ENCODE measurements at regions not wholly inside any gene's neighbourhood (a gene's known extent, or its start where the extent isn't known, plus 50 kb on each side); places are given as distances from the start of the nearest gene placed in this dataset.

DNA sequence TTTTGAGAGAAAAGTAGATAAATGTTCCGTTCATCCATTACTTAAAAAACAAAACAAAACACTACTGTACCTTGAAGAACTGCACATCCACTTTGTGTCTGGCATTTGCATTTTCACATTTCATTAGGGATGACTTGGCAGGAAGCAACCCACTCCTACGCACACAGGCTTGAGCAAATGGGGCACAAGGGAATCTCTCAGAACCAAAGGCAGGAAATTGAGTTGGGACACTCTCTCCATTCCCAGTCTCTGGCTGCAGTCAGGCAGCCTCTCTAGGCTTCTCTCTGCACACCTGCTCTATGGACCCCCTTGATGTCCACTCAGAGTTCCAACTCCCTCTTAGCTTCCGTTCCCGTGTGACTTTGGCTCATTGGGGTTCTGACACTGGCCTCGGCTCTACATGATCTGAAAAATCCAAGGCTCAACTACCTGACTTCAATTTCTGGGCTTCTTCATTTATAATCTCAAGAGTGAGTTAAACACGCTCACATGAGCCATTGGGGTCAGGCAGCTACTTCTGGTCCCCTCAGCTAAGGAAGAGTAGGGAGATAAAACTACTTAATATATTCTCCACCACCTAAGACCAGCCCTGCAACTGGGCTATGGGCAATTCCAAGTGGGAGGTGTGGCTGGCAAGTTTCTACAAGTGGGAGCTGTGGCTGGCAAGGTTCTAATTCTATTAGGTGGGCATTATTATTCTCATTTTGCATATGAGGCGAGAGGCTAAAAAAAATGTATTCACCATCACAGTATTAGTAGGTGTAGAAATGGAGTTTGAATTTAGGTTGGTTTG lies 251.9 kb downstream of the SOD2 start:
- Histone ChIP-seq H3K9me3 (ENCODE audit: control insufficient read depth, insufficient read depth, low read length) (no peaks in the 10 kb centered on the region), H3K4me3 (ENCODE audit: low read depth, low read length) (no peak overlapping the region), H3K27me3 (ENCODE audit: control insufficient read depth, insufficient read depth, low read length) (no peaks in the 10 kb centered on the region), H3K36me3 (ENCODE audit: control insufficient read depth, insufficient read depth, low read length) (no peaks in the 10 kb centered on the region), H3K4me1 (ENCODE audit: control insufficient read depth, insufficient read depth, low read length) (peaks cover 3% of the 10 kb centered on the region), H3K27ac (ENCODE audit: low read depth, low read length) (no peak overlapping the region)
- peak in 1 of 6 donors; percentile 38 for DNase-seq (ENCODE audit: low read depth in 4 of 6, low spot score in 6 of 6)
- WGBS (ENCODE audit: insufficient coverage), result 71% methylated on average over 4 of the region's 7 CpGs

DNA sequence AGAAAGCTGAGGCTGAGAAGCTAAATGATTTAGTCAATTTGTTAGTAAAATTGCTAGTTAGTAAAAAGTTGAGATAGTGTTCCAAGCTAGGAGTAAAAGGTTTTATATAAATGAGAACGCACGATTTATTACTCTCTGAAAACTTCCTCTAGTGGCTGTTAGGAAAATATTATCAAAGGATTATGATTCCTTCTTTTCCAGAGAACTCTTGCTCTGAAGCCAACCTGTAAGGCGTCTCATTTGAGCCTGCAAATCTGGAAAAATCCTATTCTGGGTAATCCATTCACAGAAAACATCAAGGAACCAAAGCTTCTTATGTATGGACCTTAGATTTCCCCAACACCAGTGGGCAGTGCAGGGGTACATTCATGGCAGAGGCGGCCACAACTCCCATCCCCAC lies 252.7 kb downstream of the SOD2 start:
- H3K4me3 ChIP-seq (ENCODE audit: low read depth, low read length), result no peak overlapping the region
- no peaks in the 10 kb centered on the region for H3K36me3 ChIP-seq (ENCODE audit: control insufficient read depth, insufficient read depth, low read length)
- H3K27me3 ChIP-seq (ENCODE audit: control insufficient read depth, insufficient read depth, low read length), result no peaks in the 10 kb centered on the region
- WGBS (ENCODE audit: insufficient coverage), result 86% methylated on average over 1 of the region's 4 CpGs
- H3K27ac ChIP-seq (ENCODE audit: low read depth, low read length), result no peak overlapping the region
- H3K9me3 ChIP-seq (ENCODE audit: control insufficient read depth, insufficient read depth, low read length), result no peaks in the 10 kb centered on the region
- DNase-seq (ENCODE audit: low read depth in 4 of 6, low spot score in 6 of 6), result no peak
- H3K4me1 ChIP-seq (ENCODE audit: control insufficient read depth, insufficient read depth, low read length), result peaks cover 7% of the 10 kb centered on the region

DNA sequence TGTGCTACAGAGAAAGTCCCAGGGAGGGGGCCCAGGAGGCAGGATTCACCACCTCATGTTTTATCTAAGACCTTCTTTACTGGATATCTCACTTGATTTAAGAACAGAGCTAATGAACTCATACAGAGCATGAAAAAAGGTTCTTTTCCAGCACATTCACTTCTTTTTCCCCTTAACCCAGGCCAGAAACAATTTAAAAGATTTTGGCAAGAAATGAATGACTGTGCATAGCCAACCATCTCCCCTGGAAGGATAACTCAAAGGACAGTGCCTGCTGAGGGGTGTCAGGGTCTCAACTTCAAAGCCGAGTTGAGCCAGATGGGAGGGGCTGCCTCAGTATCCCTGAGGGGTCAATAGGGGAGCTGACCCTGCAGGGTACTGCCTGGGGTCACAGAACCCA lies 253.4 kb downstream of the SOD2 start:
- H3K4me3 ChIP-seq (ENCODE audit: low read depth, low read length), result no peak overlapping the region
- no peaks in the 10 kb centered on the region for H3K9me3 ChIP-seq (ENCODE audit: control insufficient read depth, insufficient read depth, low read length)
- H3K4me1 ChIP-seq (ENCODE audit: control insufficient read depth, insufficient read depth, low read length), result peaks cover 14% of the 10 kb centered on the region
- H3K27me3 ChIP-seq (ENCODE audit: control insufficient read depth, insufficient read depth, low read length), result no peaks in the 10 kb centered on the region
- 73% methylated on average over 1 of the region's 1 CpG for WGBS (ENCODE audit: insufficient coverage)
- peak in 1 of 6 donors; percentile 27 for DNase-seq (ENCODE audit: low read depth in 4 of 6, low spot score in 6 of 6)
- no peaks in the 10 kb centered on the region for H3K36me3 ChIP-seq (ENCODE audit: control insufficient read depth, insufficient read depth, low read length)
- H3K27ac ChIP-seq (ENCODE audit: low read depth, low read length), result peak overlapping the region; percentile 42

DNA sequence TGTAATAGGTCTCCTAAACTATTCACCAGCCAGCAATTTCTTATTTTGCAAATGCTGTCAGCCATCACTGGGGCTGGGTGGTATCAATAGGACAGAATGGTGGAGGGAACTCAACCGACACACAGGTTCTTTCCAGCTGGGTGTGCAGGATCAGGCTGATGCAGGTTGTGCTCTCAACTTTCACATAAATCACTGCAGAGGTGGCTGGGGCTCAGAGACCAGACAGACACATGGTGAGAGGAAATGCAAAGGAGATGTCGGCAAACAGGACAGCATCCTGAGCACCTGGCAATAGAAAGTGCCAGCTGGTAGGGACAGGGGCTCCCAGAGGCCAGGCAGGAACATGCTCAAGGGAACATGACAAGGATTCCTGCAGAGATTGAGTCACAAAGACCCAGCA lies 254.9 kb downstream of the SOD2 start:
- H3K4me3 ChIP-seq (ENCODE audit: low read depth, low read length), result no peak overlapping the region
- WGBS (ENCODE audit: insufficient coverage), result 65% methylated on average over 2 of the region's 2 CpGs
- no peak for DNase-seq (ENCODE audit: low read depth in 4 of 6, low spot score in 6 of 6)

DNA sequence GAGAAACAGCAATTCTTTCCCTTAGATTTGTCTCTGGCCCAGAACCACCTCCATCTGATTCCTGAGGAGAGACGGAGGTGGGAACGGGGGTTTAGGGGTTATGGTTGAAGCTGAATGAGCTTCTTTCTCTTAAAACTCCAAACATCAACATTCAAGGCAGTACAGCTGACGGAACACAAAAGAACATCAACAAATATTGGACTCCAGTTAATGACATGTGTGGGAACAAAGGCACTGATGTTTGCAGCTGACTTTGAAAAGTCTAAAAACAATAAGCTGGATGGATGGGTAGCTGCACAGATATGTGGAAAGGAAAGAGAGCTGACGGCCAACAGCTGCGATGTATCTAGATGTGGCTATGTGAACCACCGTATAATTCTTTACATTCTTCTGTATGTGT lies 256.5 kb downstream of the SOD2 start:
- 92% methylated on average over 2 of the region's 6 CpGs for WGBS (ENCODE audit: insufficient coverage)
- DNase-seq (ENCODE audit: low read depth in 4 of 6, low spot score in 6 of 6), result no peak
- Histone ChIP-seq H3K9me3 (ENCODE audit: control insufficient read depth, insufficient read depth, low read length) (no peaks in the 10 kb centered on the region), H3K36me3 (ENCODE audit: control insufficient read depth, insufficient read depth, low read length) (no peaks in the 10 kb centered on the region), H3K27me3 (ENCODE audit: control insufficient read depth, insufficient read depth, low read length) (no peaks in the 10 kb centered on the region), H3K4me1 (ENCODE audit: control insufficient read depth, insufficient read depth, low read length) (peaks cover 14% of the 10 kb centered on the region), H3K27ac (ENCODE audit: low read depth, low read length) (peak overlapping the region; percentile 50), H3K4me3 (ENCODE audit: low read depth, low read length) (no peak overlapping the region)

More for the DNA sequence above, 254.9 kb downstream of the SOD2 start:
- H3K36me3 ChIP-seq (ENCODE audit: control insufficient read depth, insufficient read depth, low read length), result no peaks in the 10 kb centered on the region
- no peaks in the 10 kb centered on the region for H3K27me3 ChIP-seq (ENCODE audit: control insufficient read depth, insufficient read depth, low read length)
- no peak overlapping the region for H3K27ac ChIP-seq (ENCODE audit: low read depth, low read length)
- H3K9me3 ChIP-seq (ENCODE audit: control insufficient read depth, insufficient read depth, low read length), result no peaks in the 10 kb centered on the region
- H3K4me1 ChIP-seq (ENCODE audit: control insufficient read depth, insufficient read depth, low read length), result peaks cover 14% of the 10 kb centered on the region

DNA sequence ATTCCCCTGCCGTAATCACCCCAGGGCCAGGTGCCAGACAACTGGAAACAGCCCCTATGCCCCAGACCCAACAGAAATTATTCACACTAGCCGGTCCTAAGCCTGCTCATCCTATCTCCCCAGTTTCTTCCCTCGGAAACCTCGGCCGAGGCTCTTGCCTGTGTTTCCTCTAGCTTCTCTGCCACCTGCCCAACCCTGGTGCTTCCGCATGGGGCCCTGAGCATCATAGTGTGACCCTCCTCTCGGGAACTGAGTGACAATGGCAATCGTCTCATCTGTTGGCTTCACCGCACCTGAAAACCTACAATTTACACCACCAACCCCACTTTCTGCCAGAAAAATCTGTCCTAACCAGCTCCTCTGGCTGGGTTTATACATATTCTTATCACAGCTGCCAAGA lies 257.3 kb downstream of the SOD2 start:
- Histone ChIP-seq H3K27me3 (ENCODE audit: control insufficient read depth, insufficient read depth, low read length) (no peaks in the 10 kb centered on the region), H3K9me3 (ENCODE audit: control insufficient read depth, insufficient read depth, low read length) (no peaks in the 10 kb centered on the region)

DNA sequence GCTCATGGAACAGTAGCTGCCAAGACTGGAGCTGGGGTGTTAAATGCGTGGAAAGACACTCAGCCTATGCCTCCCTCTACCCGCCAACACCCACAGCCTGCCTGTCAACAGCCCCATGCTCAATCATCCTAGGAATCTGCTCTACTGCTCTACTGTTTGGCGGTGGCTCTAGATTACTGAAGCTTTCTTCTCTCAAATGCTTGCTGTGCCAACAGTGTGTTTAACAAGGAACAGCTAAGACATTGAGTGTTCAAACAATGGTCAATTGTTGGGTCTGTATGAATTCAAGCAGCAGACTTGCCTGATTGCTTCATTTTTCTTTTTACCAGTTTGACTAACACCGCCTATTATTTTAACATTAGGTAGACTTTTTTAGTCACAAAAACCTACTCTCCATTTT lies 258.6 kb downstream of the SOD2 start:
- Histone ChIP-seq H3K9me3 (ENCODE audit: control insufficient read depth, insufficient read depth, low read length) (no peaks in the 10 kb centered on the region), H3K4me1 (ENCODE audit: control insufficient read depth, insufficient read depth, low read length) (peaks cover 14% of the 10 kb centered on the region), H3K27me3 (ENCODE audit: control insufficient read depth, insufficient read depth, low read length) (no peaks in the 10 kb centered on the region), H3K4me3 (ENCODE audit: low read depth, low read length) (no peak overlapping the region), H3K27ac (ENCODE audit: low read depth, low read length) (peak overlapping the region; percentile 64), H3K36me3 (ENCODE audit: control insufficient read depth, insufficient read depth, low read length) (no peaks in the 10 kb centered on the region)
- WGBS (ENCODE audit: insufficient coverage), result 73% methylated on average over 2 of the region's 4 CpGs
- DNase-seq (ENCODE audit: low read depth in 4 of 6, low spot score in 6 of 6), result peak in 1 of 6 donors; percentile 22

More for the DNA sequence above, 257.3 kb downstream of the SOD2 start:
- peaks cover 14% of the 10 kb centered on the region for H3K4me1 ChIP-seq (ENCODE audit: control insufficient read depth, insufficient read depth, low read length)
- no peak overlapping the region for H3K4me3 ChIP-seq (ENCODE audit: low read depth, low read length)
- no peaks in the 10 kb centered on the region for H3K36me3 ChIP-seq (ENCODE audit: control insufficient read depth, insufficient read depth, low read length)
- 92% methylated on average over 9 of the region's 9 CpGs for WGBS (ENCODE audit: insufficient coverage)
- DNase-seq (ENCODE audit: low read depth in 4 of 6, low spot score in 6 of 6), result no peak
- no peak overlapping the region for H3K27ac ChIP-seq (ENCODE audit: low read depth, low read length)

DNA sequence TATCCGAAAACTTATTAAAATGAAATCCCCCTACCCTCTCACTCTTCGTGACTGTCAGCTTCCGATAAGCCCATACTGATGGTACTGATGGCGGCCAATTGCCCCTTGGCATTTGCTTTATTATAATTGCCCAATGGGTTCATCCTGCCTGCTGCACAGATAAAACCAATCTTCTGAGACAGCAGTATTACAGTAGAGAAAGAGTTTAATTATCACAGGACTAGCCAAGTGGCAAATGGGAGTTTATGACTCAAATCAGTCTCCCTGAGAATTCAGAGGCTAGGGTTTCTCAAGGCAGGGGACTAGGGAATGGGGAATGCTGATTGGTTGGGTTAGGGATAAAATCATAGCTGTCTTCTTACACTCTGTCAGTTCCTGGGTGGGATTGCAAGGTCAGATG lies 259.5 kb downstream of the SOD2 start:
- peaks cover 14% of the 10 kb centered on the region for H3K4me1 ChIP-seq (ENCODE audit: control insufficient read depth, insufficient read depth, low read length)
- no peaks in the 10 kb centered on the region for H3K36me3 ChIP-seq (ENCODE audit: control insufficient read depth, insufficient read depth, low read length)
- DNase-seq (ENCODE audit: low read depth in 4 of 6, low spot score in 6 of 6), result no peak
- H3K27me3 ChIP-seq (ENCODE audit: control insufficient read depth, insufficient read depth, low read length), result no peaks in the 10 kb centered on the region
- no CpG with 5 or more reads among the region's 4 CpGs for WGBS (ENCODE audit: insufficient coverage)
- peak overlapping the region; percentile 54 for H3K27ac ChIP-seq (ENCODE audit: low read depth, low read length)
- H3K9me3 ChIP-seq (ENCODE audit: control insufficient read depth, insufficient read depth, low read length), result no peaks in the 10 kb centered on the region
- H3K4me3 ChIP-seq (ENCODE audit: low read depth, low read length), result no peak overlapping the region

DNA sequence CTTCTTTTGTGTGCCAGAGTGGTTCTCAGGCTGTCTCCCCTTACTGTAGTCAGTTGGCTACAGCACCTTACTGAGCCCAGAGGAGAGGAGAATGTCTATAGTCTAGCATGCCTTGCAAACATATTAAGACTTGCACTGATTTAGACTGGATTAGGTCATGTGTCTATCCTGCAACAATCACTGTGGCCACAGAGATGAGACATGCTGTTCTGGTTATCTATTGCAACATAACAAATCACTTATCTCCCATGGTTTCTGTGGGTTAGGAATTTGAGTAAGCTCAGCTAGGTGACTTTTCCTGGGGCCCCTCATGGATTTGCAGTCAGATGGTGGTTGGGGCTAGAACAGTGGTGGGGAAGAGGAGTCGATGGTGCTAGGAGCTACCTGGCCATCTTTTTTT lies 261.3 kb downstream of the SOD2 start:
- no peaks in the 10 kb centered on the region for H3K36me3 ChIP-seq (ENCODE audit: control insufficient read depth, insufficient read depth, low read length)
- DNase-seq (ENCODE audit: low read depth in 4 of 6, low spot score in 6 of 6), result no peak
- no peak overlapping the region for H3K27ac ChIP-seq (ENCODE audit: low read depth, low read length)
- H3K4me3 ChIP-seq (ENCODE audit: low read depth, low read length), result no peak overlapping the region
- no peaks in the 10 kb centered on the region for H3K27me3 ChIP-seq (ENCODE audit: control insufficient read depth, insufficient read depth, low read length)
- peaks cover 14% of the 10 kb centered on the region for H3K4me1 ChIP-seq (ENCODE audit: control insufficient read depth, insufficient read depth, low read length)
- H3K9me3 ChIP-seq (ENCODE audit: control insufficient read depth, insufficient read depth, low read length), result no peaks in the 10 kb centered on the region
- 100% methylated on average over 1 of the region's 1 CpG for WGBS (ENCODE audit: insufficient coverage)

DNA sequence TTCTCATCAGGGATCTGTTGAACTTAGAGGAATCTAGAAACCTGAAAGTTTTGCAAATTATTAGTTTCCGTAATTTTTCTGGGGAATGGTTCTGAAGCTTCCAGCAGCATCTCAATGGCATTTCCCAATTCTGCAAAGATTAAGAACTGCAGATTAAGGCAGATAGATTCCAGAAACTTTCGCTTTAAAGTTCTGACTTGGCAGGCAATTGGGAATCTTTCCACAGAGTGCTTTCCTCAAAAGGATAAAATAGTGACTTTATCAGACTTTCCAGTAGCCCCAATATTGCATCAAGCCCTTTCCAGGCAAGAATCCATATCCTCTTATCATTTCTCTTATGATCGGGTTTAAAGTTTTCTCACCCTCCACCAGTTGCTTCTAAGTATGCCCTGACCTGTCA lies 261.1 kb downstream of the FNDC1 start:
- Histone ChIP-seq H3K36me3 (ENCODE audit: control insufficient read depth, insufficient read depth, low read length) (no peaks in the 10 kb centered on the region), H3K9me3 (ENCODE audit: control insufficient read depth, insufficient read depth, low read length) (no peaks in the 10 kb centered on the region), H3K4me1 (ENCODE audit: control insufficient read depth, insufficient read depth, low read length) (peaks cover 6% of the 10 kb centered on the region), H3K27ac (ENCODE audit: low read depth, low read length) (no peak overlapping the region), H3K4me3 (ENCODE audit: low read depth, low read length) (no peak overlapping the region), H3K27me3 (ENCODE audit: control insufficient read depth, insufficient read depth, low read length) (no peaks in the 10 kb centered on the region)
- no peak for DNase-seq (ENCODE audit: low read depth in 4 of 6, low spot score in 6 of 6)
- 82% methylated on average over 2 of the region's 3 CpGs for WGBS (ENCODE audit: insufficient coverage)

Measured in spinal cord (tissue), 9 donors.